ENCODE measurements at regions not wholly inside any gene's neighbourhood (a gene's known extent, or its start where the extent isn't known, plus 50 kb on each side); places are given as distances from the start of the nearest gene placed in this dataset.

GRCh38 chr2:204129591-204130294, 193.2 kb downstream of the ICOS start:
- no peak for TF ChIP-seq CTCF (IDR thresholded peaks at IDR 0.05 in 4 of 5, conservative IDR thresholded peaks at IDR 0.05 in 1 of 5)
- no peak for TF ChIP-seq POLR2A (IDR thresholded peaks at IDR 0.05)
